ENCODE measurements at regions not wholly inside any gene's neighbourhood (a gene's known extent, or its start where the extent isn't known, plus 50 kb on each side); places are given as distances from the start of the nearest gene placed in this dataset.
A peak's percentile ranks its signal among the peaks of the same experiment; 100 is the strongest.
"Not testable (repeated sequence)": the region's sequence is repeated elsewhere in the genome, so short reads cannot be mapped to it uniquely, and the experiment has no call there.

DNA sequence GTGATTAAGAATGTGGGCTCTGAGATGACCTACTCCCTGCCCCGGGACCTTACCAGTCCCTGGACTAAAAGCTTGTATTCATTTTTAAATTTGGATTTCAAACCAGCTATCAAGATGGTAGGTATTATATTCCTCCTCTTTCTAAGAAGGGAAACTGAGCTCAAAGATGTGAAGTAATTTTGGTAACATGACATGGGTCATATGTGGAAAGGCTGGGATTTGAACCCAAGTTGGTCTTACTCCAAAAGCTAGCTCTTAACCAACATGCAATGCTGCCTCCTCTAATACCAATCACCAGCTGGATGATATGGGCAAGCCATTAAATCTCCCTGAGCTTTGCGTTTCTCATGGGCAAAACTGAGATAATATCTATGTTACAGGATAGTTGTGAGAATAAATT is 166.4 kb upstream of the SLC38A2 start:
- no peak for DNase-seq

DNA sequence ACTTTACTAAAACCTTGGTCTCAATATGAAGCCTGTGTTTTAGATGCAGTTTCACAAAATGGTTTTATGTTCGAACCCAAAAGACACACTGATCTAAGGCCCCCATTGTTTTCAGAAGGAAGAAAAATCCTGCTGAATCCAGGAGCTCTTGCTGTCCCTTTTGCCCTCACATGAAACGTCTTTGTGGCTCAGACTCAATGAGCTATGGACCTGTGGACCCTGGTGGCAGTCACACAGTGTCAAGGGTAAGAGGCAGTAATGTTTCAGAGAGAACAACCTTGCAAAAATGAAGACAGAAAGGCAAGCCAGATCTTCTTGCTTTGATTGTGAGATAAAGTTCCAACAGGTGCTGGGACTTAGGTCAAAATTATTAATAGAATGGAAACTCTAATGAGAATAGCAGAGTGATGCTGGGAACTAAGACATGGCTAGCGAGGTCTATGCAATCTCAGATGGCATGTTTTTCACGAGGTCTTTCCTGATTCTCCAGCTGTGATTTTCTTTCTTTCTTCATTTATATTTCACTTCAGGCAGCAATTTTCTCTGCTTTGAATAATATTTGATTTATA is 164.9 kb upstream of the SLC38A2 start:
- no peak for DNase-seq

DNA sequence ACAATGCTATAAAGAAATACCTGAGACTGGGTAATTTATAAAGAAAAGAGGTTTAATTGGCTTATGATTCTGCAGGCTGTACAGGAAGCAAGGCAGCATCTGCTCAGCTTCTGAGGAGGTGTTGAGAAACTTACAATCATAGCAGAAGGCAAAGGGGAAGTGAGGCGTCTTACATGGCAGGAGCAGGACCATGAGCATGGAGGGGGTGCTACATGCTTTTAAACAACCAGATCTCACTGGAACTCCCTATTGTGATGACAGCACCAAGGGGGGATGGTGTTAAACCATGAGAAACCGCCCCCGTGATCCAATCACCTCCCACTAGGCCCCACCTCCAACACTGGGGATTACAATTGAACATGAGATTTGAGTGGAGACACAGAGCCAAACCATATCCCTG is 163.7 kb upstream of the SLC38A2 start:
- DNase-seq, result not testable (repeated sequence)

DNA sequence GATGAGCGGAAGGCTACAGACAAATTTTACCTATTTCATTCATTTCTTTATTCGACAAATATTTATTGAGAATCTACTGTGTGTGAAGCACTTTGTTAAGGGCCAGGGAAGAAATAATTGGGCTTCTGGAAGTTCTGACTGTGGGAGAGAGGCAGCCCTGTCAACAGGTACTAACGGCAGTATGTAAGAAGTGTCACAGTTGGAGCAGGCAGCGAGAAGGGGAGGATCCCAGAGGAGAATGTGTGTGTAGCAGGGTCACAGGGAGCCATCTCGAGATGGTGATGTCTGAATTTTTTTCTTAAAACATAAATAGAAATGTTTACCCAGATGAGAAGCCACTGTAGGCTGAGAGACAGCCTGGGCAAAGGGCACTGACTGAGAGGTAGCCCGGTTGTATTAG is 163.3 kb upstream of the SLC38A2 start:
- peak; percentile 33 for DNase-seq

DNA sequence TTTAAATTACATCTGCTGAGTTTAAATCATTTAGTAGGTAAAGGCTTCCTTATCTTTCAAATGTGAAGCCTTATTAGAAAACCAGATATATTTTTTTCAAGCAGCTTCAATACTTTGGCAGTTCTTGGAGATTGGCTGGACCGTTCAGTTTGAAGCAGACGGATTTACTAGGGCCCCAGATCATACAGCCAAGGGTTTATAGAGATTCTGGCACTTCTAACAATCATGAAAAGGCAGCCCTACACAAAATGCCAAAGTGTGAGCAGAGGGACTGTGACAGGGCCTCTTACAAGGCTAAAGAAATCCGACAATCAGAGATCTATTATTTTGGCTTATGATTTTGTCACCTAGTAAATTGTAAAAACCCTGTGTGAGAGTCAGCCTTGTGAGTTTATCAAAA is 162.8 kb upstream of the SLC38A2 start:
- no peak for DNase-seq

DNA sequence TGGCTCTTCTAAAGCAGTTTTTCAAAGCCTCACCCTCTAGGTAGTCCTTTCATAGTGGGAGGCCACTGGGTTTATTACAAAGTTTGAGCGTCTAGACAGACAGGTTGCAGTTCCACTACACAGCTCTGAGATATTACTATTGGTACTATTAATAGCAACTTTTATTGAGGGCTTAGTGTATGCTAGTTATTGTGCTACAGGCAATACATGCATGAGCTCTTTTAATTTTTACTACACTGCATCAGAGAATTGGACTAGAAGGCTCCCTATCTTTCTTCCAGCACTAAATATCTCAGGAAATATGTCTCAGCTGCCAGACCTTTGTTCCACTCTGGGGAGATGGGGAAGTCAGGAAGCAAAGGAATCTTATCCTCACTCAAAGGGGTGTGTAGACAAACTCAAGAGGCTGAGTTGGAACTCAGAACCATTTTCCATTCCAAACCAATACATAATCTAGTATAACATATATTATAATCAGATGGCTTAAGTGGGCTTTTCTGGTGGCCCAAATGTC is 161.8 kb upstream of the SLC38A2 start:
- no peak for DNase-seq

DNA sequence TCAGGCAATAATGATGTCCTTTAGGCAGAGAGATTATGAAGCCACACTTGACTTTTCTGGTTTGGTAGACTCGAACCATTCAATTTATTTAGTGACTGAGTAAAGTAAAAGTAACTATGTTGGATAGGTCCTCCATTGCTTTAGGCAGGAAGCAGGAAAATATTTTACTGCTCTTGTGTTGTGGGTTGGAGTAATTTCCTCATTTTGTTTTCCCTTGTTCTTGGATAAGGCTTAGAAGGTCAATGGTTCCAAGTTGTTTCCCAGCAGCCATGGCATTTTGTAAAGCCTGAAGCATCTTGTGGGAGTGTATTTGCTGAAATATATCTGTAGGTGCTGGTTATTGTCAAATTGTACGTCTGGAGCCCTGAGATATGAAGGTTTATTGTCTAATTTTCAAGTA is 161.2 kb upstream of the SLC38A2 start:
- no peak for DNase-seq

DNA sequence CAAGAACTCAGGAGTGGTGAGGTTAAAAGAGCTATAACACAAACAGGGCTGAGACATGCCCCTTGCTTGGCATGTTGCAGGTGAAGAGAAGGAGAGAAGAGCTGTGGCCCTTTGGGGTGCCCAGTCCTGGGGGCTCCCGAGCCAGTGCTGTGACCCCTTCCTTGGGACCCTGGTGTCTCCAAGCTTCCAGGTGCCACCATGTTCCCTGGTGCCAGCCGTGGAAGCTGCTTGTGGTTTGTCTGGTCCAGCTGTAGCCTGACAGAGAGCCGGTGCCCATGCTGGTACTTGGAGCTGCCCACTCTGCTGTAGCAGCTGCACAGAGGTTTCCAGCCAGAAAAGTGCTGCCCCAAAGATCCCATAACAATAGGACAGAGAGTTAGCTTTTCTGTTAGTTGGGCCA is 159.2 kb upstream of the SLC38A2 start:
- DNase-seq, result no peak

DNA sequence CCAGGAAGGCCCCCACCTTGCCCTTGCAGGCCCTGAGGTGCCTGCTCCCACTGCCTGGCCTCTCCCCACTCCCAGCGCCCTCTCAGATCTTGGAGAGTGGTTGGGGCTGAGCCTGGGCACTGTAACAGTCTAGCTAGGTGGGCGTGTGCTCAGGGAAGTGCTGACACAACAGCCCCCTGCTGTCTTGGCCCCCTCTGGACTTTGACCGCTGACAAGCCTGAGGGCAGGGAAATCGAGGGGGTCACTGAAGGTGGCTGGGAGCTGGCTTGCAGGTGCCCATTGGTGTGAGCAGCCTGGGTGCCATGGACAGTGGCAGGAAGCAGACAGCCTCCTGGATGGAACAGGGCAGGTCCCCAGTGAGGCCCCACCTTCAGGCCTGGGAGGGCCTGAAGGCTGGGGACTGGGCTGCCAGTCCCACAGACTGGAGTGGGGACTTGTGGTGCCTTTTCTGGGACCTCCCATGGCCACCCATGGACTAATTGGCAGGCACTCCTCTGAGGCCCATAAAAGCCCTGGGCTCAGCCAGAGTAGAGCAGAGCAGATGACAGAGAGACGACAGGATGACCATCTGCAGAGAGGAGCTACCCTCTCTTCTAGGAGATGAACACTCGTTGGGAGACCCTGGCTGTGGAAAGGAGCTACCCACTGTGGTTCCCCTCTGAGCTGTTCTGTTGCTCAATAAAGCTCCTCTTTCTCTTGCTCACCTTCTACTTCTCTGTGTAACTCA is 158.6 kb upstream of the SLC38A2 start:
- no peak for DNase-seq

DNA sequence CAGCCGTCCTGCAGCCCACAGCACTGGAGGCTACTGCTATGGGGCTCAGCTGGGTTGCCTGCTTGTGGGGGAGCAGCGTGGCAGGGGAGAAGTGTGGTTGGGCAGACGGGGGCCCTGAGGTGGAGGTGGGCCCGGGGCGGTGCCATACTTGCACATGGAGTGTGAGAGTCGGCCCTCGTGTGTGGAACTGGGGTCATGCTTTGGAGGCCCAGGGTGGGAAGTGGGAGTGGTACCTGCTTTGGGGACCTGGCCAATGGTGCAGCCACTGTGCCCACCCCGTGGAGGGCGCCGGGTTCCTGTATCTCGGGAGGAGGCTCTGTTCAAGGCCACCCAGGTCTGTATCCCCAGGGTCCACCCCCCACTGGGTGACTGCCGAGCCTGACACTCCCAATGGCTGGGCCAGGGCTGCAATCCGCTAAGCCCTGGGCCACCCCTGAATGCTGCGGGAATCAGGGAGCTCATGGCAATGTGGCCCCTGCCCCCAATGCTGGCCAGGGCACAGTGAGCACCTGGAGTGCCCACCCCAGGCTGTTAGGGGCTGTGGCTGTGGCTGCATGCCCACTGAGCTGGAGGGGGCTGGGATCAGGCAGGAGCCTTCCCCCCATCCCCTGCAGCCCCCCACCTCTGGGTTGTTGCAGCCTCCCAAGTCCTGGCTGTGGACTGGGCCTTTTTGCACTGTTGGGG is 157.9 kb upstream of the SLC38A2 start:
- no peak for DNase-seq

DNA sequence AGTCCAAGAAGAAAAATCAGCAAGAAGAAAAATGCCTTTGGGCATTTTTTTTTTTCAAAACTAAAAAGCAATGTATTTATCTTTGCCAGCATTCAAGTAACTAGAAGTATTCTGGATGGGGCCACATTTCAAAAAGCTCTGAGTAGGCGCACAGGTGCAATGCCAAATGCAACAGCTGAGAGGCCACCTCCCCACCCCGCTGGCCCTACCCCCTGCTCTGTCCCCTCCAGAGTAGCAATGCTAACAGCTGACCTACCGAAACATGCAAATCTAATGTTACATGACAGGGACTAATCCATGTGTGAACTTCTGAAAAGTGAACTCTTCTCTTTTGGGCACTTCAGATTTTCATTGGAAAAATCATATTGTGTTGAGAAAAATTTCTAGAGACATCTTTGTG is 153.7 kb upstream of the SLC38A2 start:
- no peak for DNase-seq

DNA sequence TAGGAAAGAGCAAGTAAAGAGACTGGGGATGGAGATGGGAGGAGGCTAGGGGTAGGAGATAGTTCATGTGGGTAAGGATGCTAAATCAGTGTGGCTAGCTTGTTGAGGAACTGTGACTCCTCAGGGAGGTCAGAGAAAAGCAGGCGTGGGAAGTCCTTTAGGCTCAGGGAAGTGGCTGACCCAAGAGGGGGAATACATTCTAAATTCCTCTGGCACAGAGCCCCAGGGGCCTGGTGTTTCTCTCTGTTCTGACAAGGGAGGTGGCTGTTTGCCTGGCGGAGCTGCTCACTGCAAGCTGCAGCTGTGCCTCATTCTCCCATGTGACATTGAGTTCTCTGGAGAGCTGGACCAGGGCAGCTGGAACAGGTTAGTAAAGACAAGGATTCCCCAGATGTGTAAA is 152.2 kb upstream of the SLC38A2 start:
- DNase-seq, result no peak

DNA sequence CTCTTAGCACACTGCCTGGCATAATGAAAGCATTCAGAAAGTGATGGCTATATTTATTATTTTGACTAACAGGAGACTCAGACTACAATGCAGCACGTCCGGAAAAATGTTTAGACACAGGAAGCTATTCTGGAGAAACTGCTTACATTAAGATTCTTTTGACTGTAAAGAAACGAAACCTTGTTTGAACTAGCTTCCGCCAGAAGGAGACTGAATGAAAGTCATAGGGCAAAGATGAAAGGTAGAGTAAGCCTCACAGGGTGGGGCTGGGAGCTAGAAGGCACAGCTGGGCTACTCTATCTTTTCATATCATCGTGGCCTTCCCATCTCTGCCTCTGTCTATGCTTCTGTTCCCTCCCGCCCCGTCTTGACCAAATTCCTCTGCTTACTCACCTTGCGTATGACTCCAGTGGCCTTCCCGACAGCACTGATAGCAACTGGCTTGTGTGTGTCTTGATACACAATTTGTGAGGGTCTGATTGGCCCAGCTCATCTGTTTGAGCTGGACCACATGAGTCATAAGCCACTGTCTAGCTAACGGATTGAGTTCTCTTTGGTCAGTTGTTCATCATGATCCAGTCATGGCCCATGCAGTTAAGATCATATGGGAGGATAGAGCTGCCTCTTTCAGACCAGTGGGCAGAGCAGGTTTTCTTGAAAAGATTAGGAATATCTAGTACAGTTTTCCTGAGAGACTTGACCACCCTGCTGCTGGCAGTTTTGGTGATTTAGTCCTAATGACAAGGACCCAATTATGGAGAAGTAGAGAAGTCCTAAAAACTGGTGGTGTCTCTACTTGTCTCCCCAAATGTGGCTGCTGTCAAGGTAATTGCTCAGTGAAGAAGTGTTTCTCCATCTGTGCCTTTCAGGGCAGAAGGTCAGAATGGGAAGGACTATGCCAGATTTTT is 151.5 kb upstream of the SLC38A2 start:
- peak; percentile 51 for DNase-seq

DNA sequence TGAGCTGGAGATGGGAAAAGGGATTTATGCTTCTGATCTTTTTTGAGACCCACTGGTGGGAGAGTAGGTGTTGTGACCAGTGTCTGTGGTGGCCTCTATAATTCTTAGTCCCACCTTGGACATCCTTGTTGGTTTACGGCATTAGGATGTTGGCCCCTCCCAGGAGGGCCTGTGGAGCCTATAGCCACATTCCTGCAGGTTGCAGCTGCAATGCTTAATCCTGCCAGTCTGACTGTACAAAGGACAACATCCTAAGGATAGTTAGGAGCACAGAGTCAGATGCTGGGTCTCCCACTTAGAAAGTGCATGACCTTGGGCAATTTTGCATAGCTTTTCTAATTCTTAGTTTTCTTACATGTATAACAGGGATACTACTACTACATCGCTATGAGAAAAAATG is 150.9 kb upstream of the SLC38A2 start:
- no peak for DNase-seq

DNA sequence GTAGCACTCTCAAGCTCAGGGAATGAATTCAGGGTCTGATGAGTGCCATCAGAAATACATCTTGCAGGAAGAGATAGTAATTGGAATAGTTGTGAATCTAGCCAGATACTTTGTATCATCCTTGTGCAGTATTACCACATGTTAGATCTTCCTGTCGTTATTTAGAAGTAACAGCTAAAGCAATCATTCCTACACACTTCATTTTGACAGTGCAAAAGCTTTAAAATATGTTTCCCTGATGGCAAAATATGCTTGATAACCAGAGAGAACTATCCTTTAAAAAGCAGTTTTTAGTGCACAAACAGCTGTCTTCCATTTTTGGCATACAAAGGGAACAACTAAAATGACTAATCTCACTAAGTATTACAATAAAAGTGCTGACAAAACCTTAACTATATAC is 149.5 kb upstream of the SLC38A2 start:
- DNase-seq, result no peak

DNA sequence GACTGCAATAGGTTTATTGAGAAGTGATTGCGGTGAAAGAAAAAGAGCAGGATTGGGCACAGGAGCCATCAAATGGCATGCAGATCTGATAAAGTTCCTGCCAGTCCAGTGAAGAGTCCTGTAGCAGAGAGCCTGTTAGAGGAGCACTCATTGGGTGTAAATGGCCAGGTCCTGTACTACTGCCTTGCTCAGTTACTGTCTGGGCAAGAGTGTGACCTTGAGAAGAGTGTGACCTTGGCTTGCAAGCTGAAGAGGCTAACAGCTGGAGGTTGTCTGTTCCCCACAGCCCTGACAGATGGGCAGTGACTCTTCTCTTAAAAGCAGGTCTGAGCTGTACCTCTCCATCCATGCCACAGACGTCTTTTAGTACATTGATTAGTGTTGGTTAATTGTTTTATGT is 148.6 kb upstream of the SLC38A2 start:
- no peak for DNase-seq

DNA sequence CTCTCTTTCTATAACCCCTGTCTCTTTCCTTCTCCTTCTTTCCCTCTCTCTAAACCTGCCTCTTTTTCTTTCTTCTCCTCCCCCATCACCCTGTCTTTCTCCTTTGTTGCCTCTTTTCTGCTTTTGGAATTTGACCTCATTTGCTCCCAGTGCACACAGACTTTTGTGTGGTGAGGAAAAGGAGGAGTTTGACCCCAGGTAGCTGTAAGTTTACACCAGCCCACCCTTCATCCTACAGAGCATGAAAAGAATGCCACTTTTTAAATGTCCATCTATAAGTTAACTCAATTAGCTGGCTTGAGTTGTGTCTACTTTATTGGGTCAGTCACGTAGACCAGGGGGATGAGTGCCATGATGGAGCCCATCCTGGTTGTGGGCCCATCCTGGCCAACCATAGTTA is 146.8 kb upstream of the SLC38A2 start:
- no peak for DNase-seq

DNA sequence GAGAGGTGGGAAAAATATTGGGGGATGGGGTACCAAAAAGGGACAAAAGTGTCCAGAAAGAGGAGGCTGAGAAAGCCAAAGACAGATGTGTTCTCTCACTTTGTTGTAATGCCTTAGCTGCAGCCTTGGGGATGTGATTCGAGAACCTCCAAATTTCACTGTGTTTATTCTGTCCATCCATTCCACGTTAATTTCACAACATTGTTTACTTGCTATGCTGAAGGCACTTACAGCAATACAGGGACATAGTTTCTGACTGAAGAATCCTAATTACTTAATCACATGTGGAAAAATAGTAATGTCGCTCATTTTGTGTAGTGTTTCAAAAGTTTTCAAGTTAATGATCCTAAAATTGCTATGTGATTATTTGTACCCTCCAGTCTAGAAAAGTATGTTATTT is 146.2 kb upstream of the SLC38A2 start:
- DNase-seq, result no peak

DNA sequence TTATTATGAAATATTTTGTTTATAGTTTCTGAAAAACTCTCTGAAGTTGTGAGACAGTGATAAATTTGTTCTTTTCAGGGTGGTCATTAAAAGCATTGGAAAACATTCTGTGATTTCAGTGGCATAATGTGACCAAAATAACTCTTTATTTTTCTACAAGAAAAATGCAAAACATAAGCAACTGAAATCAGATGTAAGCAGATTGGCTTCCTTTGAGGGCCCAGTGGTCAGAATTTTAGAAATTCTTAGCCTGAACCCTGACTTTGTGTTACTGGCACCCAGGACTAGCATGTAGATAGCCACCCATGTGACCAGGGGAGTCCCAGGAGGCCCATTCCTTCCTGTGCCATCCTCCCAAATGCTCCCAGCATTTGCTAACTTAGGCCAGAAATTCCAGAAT is 145.6 kb upstream of the SLC38A2 start:
- DNase-seq, result no peak

DNA sequence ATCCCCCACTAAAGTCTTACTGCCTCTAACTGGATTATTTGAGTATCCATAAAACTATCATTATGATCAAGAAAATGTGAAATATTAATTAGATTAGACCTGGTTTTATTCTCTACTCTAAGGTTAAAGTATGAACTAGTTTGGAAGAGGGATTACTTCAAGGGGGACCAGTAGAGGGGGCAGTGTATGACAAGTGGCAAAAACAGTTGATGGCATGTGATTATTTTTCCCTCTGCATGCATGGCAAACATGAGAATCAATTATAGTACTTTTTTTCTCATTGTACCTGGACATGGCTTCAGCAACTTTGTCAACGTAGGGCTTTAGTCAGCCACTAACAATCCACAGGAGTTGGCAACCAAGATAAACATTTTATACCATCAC is 145.0 kb upstream of the SLC38A2 start:
- DNase-seq, result no peak

DNA sequence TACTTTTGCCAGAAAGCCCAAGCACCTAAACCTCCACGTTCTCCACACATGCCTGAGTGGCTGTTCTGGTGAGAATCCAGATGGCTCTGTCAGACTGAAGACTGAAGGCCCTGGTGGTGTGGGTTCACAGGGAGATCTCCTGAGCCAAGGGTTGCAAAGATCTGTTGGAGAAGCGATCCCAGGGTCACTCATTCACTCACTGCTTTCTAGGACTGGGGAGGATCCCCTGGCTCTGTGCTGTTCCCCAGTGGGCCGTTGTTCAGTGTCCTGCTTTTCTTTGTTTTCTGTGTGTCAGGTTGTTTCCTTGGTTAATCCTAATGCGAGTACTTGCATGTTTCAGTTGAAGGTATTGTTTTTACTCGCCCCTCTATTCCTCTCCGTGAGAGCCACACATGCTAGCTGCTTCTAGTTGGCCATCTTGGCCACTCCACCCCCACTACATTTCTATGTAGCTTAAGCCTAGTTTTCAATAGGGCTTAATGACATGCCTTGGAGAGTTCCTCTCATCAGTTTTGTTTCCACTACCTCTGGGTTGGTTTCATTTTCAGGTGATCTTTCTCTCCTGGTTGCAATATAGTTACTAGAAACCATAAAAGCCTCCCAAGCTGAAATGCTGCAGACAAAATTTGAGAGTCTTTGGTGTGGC is 144.5 kb upstream of the SLC38A2 start:
- no peak for DNase-seq

DNA sequence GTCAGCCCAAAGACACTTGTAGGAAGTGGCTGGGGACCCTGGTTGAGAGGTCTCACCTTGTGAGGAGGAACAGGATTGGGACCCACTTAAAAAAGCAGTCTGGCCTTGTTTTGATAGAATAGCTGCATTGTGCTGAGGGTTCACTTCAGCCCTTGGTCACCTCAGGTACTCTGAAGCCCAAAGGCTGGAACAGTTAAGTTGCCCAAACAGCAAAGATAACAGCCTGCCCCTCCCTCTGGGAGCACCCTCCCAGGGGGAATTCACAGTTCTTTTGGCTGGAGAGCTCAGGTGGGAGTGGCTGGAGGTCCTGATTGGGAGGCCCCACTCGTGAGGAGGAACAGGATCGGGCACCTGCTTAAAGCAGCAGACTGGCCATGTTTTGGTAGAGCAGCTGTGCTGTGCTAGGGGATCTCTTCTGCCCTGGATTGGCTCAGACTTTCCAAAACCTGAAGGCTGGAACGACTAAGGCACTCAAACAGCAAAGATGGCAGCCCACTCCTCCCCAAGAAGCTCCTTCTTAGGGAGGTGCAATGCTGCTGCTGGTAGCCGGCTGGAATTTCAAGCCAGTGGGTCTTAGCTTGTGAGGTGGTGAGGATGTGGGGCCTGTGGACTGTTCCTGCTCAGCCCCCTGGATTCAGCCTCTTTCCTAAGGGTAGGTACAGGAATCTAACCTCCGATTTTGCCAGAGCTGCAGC is 143.8 kb upstream of the SLC38A2 start:
- no peak for DNase-seq

All from DMS53 (cell line).